ENCODE measurements at regions not wholly inside any gene's neighbourhood (a gene's known extent, or its start where the extent isn't known, plus 50 kb on each side); places are given as distances from the start of the nearest gene placed in this dataset.
A peak's percentile ranks its signal among the peaks of the same experiment; 100 is the strongest.

DNA sequence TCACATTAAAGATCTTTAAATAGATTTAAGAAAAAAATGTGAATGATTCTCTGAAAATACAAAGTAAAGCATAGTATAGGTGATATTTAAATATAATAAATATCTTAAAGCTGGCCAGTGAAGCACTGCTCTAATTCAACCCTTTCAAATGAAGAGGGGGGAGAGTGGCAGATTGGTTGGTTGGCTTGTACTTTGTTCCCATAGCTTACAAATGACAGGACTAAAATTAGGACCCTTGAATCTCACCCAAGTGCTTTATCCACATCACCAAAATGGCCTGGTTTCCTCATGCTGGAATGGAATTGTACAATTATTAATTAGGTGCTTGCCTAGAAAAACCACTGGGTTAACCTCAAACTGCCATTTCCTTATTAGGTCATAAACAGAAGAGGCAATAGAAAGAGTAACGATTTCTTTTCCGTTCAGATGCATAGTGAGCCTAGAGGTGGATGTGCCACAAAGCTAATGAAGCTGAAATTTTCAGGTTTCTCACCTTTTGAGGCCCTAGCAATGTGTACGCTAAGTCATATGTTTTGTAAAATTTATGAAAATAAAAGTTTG lies 354.5 kb upstream of the CDH6 start:
- H3K4me3 Mint-ChIP-seq: no peak overlapping the region
- H3K27ac Mint-ChIP-seq: no peak overlapping the region
- no peaks in the 10 kb centered on the region for H3K27me3 Mint-ChIP-seq (ENCODE audit: low read depth)
- H3K36me3 Mint-ChIP-seq (ENCODE audit: low read depth): no peaks in the 10 kb centered on the region
- H3K9me3 Mint-ChIP-seq: no peaks in the 10 kb centered on the region
- TF ChIP-seq, protein P1, sequence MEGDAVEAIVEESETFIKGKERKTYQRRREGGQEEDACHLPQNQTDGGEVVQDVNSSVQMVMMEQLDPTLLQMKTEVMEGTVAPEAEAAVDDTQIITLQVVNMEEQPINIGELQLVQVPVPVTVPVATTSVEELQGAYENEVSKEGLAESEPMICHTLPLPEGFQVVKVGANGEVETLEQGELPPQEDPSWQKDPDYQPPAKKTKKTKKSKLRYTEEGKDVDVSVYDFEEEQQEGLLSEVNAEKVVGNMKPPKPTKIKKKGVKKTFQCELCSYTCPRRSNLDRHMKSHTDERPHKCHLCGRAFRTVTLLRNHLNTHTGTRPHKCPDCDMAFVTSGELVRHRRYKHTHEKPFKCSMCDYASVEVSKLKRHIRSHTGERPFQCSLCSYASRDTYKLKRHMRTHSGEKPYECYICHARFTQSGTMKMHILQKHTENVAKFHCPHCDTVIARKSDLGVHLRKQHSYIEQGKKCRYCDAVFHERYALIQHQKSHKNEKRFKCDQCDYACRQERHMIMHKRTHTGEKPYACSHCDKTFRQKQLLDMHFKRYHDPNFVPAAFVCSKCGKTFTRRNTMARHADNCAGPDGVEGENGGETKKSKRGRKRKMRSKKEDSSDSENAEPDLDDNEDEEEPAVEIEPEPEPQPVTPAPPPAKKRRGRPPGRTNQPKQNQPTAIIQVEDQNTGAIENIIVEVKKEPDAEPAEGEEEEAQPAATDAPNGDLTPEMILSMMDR (IDR thresholded peaks at IDR 0.05; ENCODE audit: unreplicated experiment in 3 of 3): no peak
- H3K4me1 Mint-ChIP-seq: no peaks in the 10 kb centered on the region

GRCh38 chr5:30832519-30832918 lies 361.0 kb upstream of the CDH6 start:
- H3K9me3 Mint-ChIP-seq: peaks cover 4% of the 10 kb centered on the region
- H3K27ac Mint-ChIP-seq: peak overlapping the region in 1 of 3 experiments; percentile 58
- H3K27me3 Mint-ChIP-seq (ENCODE audit: low read depth): no peaks in the 10 kb centered on the region
- peaks cover 8% of the 10 kb centered on the region for H3K4me1 Mint-ChIP-seq
- H3K4me3 Mint-ChIP-seq: no peak overlapping the region
- TF ChIP-seq, protein P1 (IDR thresholded peaks at IDR 0.05; ENCODE audit: unreplicated experiment in 3 of 3): no peak
- no peaks in the 10 kb centered on the region for H3K36me3 Mint-ChIP-seq (ENCODE audit: low read depth)

GRCh38 chr5:30831605-30832004 lies 361.9 kb upstream of the CDH6 start:
- peaks cover 4% of the 10 kb centered on the region for H3K9me3 Mint-ChIP-seq
- H3K4me1 Mint-ChIP-seq: peaks cover 8% of the 10 kb centered on the region
- TF ChIP-seq, protein P1 (IDR thresholded peaks at IDR 0.05; ENCODE audit: unreplicated experiment in 3 of 3): no peak
- no peak overlapping the region for H3K4me3 Mint-ChIP-seq
- no peaks in the 10 kb centered on the region for H3K27me3 Mint-ChIP-seq (ENCODE audit: low read depth)
- H3K36me3 Mint-ChIP-seq (ENCODE audit: low read depth): no peaks in the 10 kb centered on the region
- H3K27ac Mint-ChIP-seq: no peak overlapping the region

DNA sequence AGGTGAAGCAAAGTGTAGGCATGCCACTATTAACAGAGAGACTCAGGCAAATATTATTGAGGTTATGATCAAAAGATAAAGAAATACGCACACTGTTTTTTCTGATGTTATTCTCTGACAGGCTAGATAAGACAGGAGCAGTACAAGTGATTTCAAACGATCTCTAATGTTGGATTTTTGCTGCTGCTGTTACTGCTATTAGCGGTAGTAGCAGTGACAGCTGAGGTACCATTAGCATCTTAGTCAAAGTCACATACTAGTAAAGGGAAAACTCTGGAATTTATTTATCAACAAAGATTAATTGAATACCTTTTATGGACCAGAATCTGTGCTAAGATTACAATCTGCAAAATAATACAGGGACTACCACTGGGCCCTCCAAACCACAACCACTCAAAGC lies 362.4 kb upstream of the CDH6 start:
- Mint-ChIP-seq H3K27me3 (ENCODE audit: low read depth) (no peaks in the 10 kb centered on the region), H3K27ac (no peak overlapping the region), H3K4me1 (peaks cover 8% of the 10 kb centered on the region), H3K9me3 (peaks cover 4% of the 10 kb centered on the region), H3K36me3 (ENCODE audit: low read depth) (no peaks in the 10 kb centered on the region), H3K4me3 (no peak overlapping the region)
- TF ChIP-seq, protein P1 (IDR thresholded peaks at IDR 0.05; ENCODE audit: unreplicated experiment in 3 of 3): no peak

GRCh38 chr5:30811298-30811697 lies 382.2 kb upstream of the CDH6 start:
- H3K4me1 Mint-ChIP-seq: no peaks in the 10 kb centered on the region
- no peaks in the 10 kb centered on the region for H3K36me3 Mint-ChIP-seq (ENCODE audit: low read depth)
- no peaks in the 10 kb centered on the region for H3K27me3 Mint-ChIP-seq (ENCODE audit: low read depth)
- no peaks in the 10 kb centered on the region for H3K9me3 Mint-ChIP-seq
- TF ChIP-seq, protein P1 (IDR thresholded peaks at IDR 0.05; ENCODE audit: unreplicated experiment in 3 of 3): no peak
- H3K4me3 Mint-ChIP-seq: no peak overlapping the region
- no peak overlapping the region for H3K27ac Mint-ChIP-seq

GRCh38 chr5:30809933-30810332 lies 383.6 kb upstream of the CDH6 start:
- Mint-ChIP-seq H3K4me3 (no peak overlapping the region), H3K27ac (no peak overlapping the region), H3K4me1 (no peaks in the 10 kb centered on the region), H3K36me3 (ENCODE audit: low read depth) (no peaks in the 10 kb centered on the region), H3K27me3 (ENCODE audit: low read depth) (no peaks in the 10 kb centered on the region), H3K9me3 (no peaks in the 10 kb centered on the region)
- TF ChIP-seq, protein P1 (IDR thresholded peaks at IDR 0.05; ENCODE audit: unreplicated experiment in 3 of 3): no peak

Data from nephron (organoid).